ENCODE measurements at regions not wholly inside any gene's neighbourhood (a gene's known extent, or its start where the extent isn't known, plus 50 kb on each side); places are given as distances from the start of the nearest gene placed in this dataset.

GRCh38 chr2:2687745-2688144 is 356.7 kb upstream of the MYT1L start:
- TF ChIP-seq CTCF (IDR thresholded peaks at IDR 0.05): no peak
- intact Hi-C loops (cut with DNase I): no loop called here
- Histone ChIP-seq H3K27me3 (no peaks in the 10 kb centered on the region), H3K27ac (no peak overlapping the region), H3K36me3 (no peaks in the 10 kb centered on the region), H3K4me1 (no peaks in the 10 kb centered on the region), H3K4me3 (no peak overlapping the region), H3K9me3 (no peaks in the 10 kb centered on the region)
- ATAC-seq (no peak), DNase-seq (peak; percentile 48)

DNA sequence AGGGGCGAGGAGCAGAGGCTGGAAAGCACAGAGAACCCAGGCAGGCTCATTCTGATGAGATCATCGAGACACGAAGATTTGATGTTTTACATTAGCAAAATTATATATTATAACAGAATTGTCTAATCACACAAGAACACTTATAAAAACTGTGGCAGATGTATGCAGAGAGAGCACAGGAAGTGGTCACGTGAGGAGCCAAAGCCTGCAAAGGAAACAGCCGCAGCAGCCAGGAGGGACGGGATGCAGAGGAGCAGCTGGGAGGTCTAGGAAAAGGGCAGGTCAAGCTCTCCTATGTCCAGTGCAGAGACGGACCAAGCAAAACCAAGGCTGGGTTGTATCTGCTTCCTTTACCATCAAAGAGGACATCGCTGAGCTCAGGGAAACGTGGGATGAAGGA is 355.1 kb upstream of the MYT1L start:
- Histone ChIP-seq H3K27ac (no peak overlapping the region), H3K4me3 (no peak overlapping the region), H3K36me3 (no peaks in the 10 kb centered on the region), H3K4me1 (no peaks in the 10 kb centered on the region), H3K27me3 (no peaks in the 10 kb centered on the region), H3K9me3 (no peaks in the 10 kb centered on the region)
- DNase-seq: peak; percentile 56
- no peak for ATAC-seq
- TF ChIP-seq CTCF (IDR thresholded peaks at IDR 0.05): no peak
- intact Hi-C loops (cut with DNase I): no loop called here

DNA sequence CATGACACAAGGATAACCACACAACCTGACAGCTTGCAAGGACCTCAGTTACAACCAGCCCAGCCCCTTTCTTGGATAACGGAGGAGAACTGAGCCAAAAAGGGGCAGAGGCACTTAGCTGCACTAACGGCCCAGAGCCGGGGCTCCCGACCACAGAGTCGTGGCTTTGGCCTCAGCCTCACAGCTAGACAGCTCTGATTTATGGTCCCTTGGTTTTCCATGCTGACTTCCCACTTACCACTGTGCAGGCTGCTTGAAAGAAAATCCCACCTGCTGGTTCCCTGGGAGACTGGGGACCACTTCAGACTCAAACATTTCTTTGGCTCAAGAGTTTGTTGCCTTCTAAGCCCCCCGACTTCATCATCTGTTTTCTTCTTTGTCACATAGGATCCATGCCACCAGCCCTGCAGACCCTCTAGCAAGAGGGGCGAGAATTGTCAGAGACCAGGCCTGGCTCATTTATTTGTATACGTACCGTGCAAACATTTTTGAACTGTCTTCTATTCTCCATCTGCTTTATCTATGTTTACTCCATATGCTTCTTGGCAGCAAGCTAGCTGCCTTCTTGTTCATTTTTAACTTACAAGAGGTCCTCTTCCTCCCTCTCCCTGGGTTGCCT is 352.6 kb upstream of the MYT1L start:
- no peak overlapping the region for H3K27ac ChIP-seq
- no peaks in the 10 kb centered on the region for H3K9me3 ChIP-seq
- H3K4me3 ChIP-seq: no peak overlapping the region
- ATAC-seq (no peak), DNase-seq (peak; percentile 27)
- H3K36me3 ChIP-seq: no peaks in the 10 kb centered on the region
- TF ChIP-seq CTCF (IDR thresholded peaks at IDR 0.05): no peak
- H3K27me3 ChIP-seq: no peaks in the 10 kb centered on the region
- intact Hi-C loops (cut with DNase I): no loop called here
- H3K4me1 ChIP-seq: no peaks in the 10 kb centered on the region

- no peaks in the 10 kb centered on the region for H3K9me3 ChIP-seq
- H3K4me1 ChIP-seq: no peaks in the 10 kb centered on the region
Measured at GRCh38 chr2:2682700-2683342, 351.7 kb upstream of the MYT1L start.

DNA sequence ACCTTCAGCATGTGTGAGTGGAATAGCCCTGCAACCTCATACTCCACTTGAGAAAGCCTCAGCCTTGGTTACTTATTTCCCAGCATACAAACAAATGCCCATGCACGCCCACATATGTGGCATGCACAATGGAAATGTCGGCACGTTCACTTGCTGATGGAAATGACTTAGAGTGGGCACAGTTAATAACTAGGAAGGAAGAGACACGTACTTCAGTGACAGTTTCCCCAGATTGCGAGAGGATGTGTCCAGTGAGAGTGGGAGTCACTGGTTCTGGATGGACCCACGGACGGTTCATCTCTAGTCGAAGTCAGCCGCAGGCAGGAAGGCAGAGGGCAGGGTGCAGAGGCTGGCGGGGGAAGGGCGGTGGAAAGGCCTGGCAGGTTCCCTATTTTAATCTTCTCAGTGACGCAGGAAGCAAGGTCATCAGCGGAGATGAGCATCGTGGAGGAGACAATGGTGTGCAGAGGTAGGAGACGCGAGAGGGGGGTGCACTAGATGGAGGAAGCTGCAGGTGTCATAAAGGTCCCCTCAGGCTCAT is 350.7 kb upstream of the MYT1L start:
- no peaks in the 10 kb centered on the region for H3K36me3 ChIP-seq
- no peaks in the 10 kb centered on the region for H3K9me3 ChIP-seq
- peak; percentile 80 for ATAC-seq

More at GRCh38 chr2:2682700-2683342, 351.7 kb upstream of the MYT1L start:
- H3K27me3 ChIP-seq: no peaks in the 10 kb centered on the region
- intact Hi-C loops (cut with DNase I): no loop called here
- DNase-seq (peak; percentile 28), ATAC-seq (no peak)
- H3K4me3 ChIP-seq: no peak overlapping the region
- no peak overlapping the region for H3K27ac ChIP-seq
- TF ChIP-seq CTCF (IDR thresholded peaks at IDR 0.05): no peak
- H3K36me3 ChIP-seq: no peaks in the 10 kb centered on the region

More for the DNA sequence above, 350.7 kb upstream of the MYT1L start:
- Histone ChIP-seq H3K27ac (no peak overlapping the region), H3K4me1 (no peaks in the 10 kb centered on the region), H3K27me3 (no peaks in the 10 kb centered on the region), H3K4me3 (no peak overlapping the region)
- DNase-seq: peak; percentile 63
- TF ChIP-seq CTCF (IDR thresholded peaks at IDR 0.05): no peak
- intact Hi-C loops (cut with DNase I): no loop called here

Data from upper lobe of right lung (tissue), 1 donor.